ENCODE measurements at regions not wholly inside any gene's neighbourhood (a gene's known extent, or its start where the extent isn't known, plus 50 kb on each side); places are given as distances from the start of the nearest gene placed in this dataset.

GRCh38 chr17:71464751-71465150 lies 656.1 kb upstream of the SOX9 start:
- TF ChIP-seq CTCF (conservative IDR thresholded peaks at IDR 0.05; ENCODE audit: low read depth in 2 of 2) (no peak), JUNB (IDR thresholded peaks at IDR 0.05; ENCODE audit: unreplicated experiment) (no peak), REST (IDR thresholded peaks at IDR 0.05; ENCODE audit: unreplicated experiment) (no peak), CREB1 (CRISPR knock-in tag; IDR thresholded peaks at IDR 0.05; ENCODE audit: low read depth) (no peak), EZH2phosphoT487 (IDR thresholded peaks at IDR 0.05; ENCODE audit: unreplicated experiment) (no peak), EZH2 (IDR thresholded peaks at IDR 0.05; ENCODE audit: low read depth, unreplicated experiment) (no peak), POLR2AphosphoS5 (IDR thresholded peaks at IDR 0.05; ENCODE audit: low read depth) (no peak), ZNF331 (CRISPR knock-in tag; IDR thresholded peaks at IDR 0.05; ENCODE audit: low read depth) (no peak), STAT1 (IDR thresholded peaks at IDR 0.05; ENCODE audit: unreplicated experiment) (no peak)

Data from GM23338 (cell line).